ENCODE measurements at regions not wholly inside any gene's neighbourhood (a gene's known extent, or its start where the extent isn't known, plus 50 kb on each side); places are given as distances from the start of the nearest gene placed in this dataset.
A peak's percentile ranks its signal among the peaks of the same experiment; 100 is the strongest.
"Not testable (repeated sequence)": the region's sequence is repeated elsewhere in the genome, so short reads cannot be mapped to it uniquely, and the experiment has no call there.

GRCh38 chr14:89743828-89744227 is 210.7 kb downstream of the EFCAB11 start:
- DNase-seq (ENCODE audit: low spot score): no peak

- no peak for DNase-seq (ENCODE audit: low spot score)
These were observed 214.3 kb downstream of the EFCAB11 start for GRCh38 chr14:89740241-89740640.

- no peak for DNase-seq (ENCODE audit: low spot score)
These were observed 217.6 kb downstream of the EFCAB11 start for GRCh38 chr14:89736881-89737280.

- DNase-seq (ENCODE audit: low spot score): no peak
These were observed 223.1 kb downstream of the EFCAB11 start for GRCh38 chr14:89731396-89731933.

GRCh38 chr14:89730687-89731086 is 223.8 kb downstream of the EFCAB11 start:
- DNase-seq (ENCODE audit: low spot score): no peak

GRCh38 chr14:89728964-89729363 is 225.6 kb downstream of the EFCAB11 start:
- DNase-seq (ENCODE audit: low spot score): no peak

- DNase-seq (ENCODE audit: low spot score): not testable (repeated sequence)
These were observed 228.3 kb downstream of the EFCAB11 start for GRCh38 chr14:89726226-89726625.

GRCh38 chr14:89724628-89724960 is 229.9 kb downstream of the EFCAB11 start:
- DNase-seq (ENCODE audit: low spot score): no peak

GRCh38 chr14:89723930-89724627 is 230.5 kb downstream of the EFCAB11 start:
- DNase-seq (ENCODE audit: low spot score): no peak

- no peak for DNase-seq (ENCODE audit: low spot score)
These were observed 232.6 kb downstream of the EFCAB11 start for GRCh38 chr14:89721956-89722355.

- DNase-seq (ENCODE audit: low spot score): no peak
These were observed 233.5 kb downstream of the EFCAB11 start for GRCh38 chr14:89720741-89721729.

- DNase-seq (ENCODE audit: low spot score): no peak
These were observed 234.3 kb downstream of the EFCAB11 start for GRCh38 chr14:89720076-89720687.

- DNase-seq (ENCODE audit: low spot score): no peak
These were observed 235.0 kb downstream of the EFCAB11 start for GRCh38 chr14:89719366-89720075.

GRCh38 chr14:89708982-89709625 is 245.4 kb downstream of the EFCAB11 start:
- DNase-seq (ENCODE audit: low spot score): no peak

- DNase-seq (ENCODE audit: low spot score): no peak
These were observed 247.4 kb downstream of the EFCAB11 start for GRCh38 chr14:89707086-89707485.

- DNase-seq (ENCODE audit: low spot score): no peak
These were observed 251.7 kb downstream of the EFCAB11 start for GRCh38 chr14:89702876-89703200.

GRCh38 chr14:89702073-89702875 is 252.3 kb downstream of the EFCAB11 start:
- no peak for DNase-seq (ENCODE audit: low spot score)

GRCh38 chr14:89701211-89702043 is 253.1 kb downstream of the EFCAB11 start:
- peak; percentile 3 for DNase-seq (ENCODE audit: low spot score)

- DNase-seq (ENCODE audit: low spot score): no peak
These were observed 253.7 kb downstream of the EFCAB11 start for GRCh38 chr14:89700801-89701200.

Measured in A172 (cell line).